ENCODE measurements at regions not wholly inside any gene's neighbourhood (a gene's known extent, or its start where the extent isn't known, plus 50 kb on each side); places are given as distances from the start of the nearest gene placed in this dataset.

DNA sequence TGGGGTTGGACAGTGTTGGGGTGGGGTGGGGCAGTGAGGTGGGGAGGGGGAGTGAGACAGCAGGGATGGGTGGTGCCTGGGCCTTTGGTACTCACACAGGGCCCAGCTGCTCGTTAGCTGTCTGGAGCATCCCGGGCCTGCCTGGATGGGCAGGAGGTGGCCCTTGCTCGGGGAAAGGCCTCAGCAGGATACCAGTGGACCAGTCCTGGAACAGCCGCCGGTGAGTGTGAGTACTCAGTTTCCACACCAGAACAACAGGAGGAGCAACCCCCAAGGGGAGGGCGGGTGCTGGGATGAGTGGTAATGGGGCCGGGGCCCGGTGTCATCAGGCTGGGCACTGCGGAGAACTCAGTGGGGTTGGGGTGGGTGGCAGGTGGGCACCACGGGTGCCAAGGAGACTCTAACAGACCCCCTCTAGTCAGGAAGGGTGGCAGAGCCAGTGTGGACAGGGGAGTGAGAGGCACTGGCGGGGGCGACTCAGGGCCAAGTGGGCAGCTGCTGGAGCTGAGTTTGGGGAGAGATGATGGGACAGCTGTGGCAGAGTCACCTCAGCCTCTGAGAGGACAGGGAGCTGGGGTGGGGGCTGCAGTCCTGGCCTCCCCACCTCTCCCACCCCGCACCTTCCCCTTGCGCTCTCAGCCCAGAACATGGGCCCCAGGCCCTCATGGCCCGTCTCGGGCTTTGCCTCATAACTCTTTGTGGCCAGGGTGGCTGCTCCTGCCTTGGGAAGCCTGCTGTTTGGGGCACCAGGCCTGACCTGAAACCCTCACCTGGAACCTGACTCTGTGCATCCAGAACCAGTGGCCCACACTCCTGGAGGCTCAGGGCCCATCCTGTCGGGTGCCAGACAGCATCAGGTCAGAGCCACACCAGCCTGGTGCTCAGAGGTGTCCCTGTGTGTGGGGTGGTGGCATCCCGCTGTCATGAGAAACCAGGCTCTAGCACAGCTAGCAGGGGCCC lies 52.1 kb upstream of the PRR23E start:
- ChIA-PET POLR2A (no interaction called here), CTCF (no interaction called here)
- DNase-seq (ENCODE audit: low read depth, low spot score): no peak
- no peak overlapping the region for H3K4me3 ChIP-seq (ENCODE audit: low read depth, low read length)
- TF ChIP-seq, protein P1, sequence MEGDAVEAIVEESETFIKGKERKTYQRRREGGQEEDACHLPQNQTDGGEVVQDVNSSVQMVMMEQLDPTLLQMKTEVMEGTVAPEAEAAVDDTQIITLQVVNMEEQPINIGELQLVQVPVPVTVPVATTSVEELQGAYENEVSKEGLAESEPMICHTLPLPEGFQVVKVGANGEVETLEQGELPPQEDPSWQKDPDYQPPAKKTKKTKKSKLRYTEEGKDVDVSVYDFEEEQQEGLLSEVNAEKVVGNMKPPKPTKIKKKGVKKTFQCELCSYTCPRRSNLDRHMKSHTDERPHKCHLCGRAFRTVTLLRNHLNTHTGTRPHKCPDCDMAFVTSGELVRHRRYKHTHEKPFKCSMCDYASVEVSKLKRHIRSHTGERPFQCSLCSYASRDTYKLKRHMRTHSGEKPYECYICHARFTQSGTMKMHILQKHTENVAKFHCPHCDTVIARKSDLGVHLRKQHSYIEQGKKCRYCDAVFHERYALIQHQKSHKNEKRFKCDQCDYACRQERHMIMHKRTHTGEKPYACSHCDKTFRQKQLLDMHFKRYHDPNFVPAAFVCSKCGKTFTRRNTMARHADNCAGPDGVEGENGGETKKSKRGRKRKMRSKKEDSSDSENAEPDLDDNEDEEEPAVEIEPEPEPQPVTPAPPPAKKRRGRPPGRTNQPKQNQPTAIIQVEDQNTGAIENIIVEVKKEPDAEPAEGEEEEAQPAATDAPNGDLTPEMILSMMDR (IDR thresholded peaks at IDR 0.05; ENCODE audit: insufficient read depth, low read length, missing control alignments): no peak

DNA sequence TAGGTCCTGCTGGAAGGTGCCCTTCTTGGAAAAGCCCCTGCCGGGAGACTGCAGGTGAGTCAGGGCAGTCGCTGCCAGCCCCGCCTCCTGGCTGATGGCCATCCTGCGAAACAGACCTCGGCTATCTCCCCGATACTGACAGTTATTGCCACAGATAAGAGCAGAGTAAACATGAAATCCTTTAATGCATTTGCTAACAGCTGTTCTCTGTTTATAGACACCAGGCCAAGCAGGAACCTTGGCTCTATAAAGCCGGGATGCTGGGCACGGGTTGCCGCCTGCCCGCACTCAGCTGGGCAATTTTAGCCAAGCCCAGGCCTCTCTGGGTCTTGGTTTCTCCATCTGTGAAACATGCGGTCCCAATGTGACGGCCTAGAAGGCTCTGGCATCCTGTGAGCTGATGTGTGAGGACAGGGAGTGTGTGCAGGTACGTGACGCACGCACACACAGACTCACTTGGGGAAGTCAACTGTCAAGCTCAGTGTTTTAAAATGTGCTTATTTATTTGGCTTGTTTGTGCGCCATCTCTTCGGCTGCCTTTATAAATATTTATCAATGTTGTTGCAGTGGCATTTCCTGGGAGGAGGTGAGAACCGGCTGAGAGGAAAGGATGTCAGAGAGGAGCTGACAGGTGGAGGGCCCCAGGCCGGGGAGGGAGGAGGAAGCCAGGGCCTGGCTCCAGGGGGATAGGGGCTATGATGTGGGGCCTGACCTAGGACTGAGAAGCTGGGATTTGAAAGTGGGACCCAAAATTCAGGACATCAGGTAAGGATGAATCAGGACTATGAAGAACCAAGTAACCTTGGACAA lies 50.8 kb upstream of the PRR23E start:
- TF ChIP-seq, protein P1 (IDR thresholded peaks at IDR 0.05; ENCODE audit: insufficient read depth, low read length, missing control alignments): no peak
- no peak overlapping the region for H3K4me3 ChIP-seq (ENCODE audit: low read depth, low read length)
- CTCF ChIA-PET: interaction anchor here (1.4 kb wide), 1 partner anchor 10 kb away, joined by 3 read pairs; no protein-coding TSS in a partner anchor
- POLR2A ChIA-PET: no interaction called here
- no peak for DNase-seq (ENCODE audit: low read depth, low spot score)

Data from AG04449 (cell line).